ENCODE measurements at regions not wholly inside any gene's neighbourhood (a gene's known extent, or its start where the extent isn't known, plus 50 kb on each side); places are given as distances from the start of the nearest gene placed in this dataset.

DNA sequence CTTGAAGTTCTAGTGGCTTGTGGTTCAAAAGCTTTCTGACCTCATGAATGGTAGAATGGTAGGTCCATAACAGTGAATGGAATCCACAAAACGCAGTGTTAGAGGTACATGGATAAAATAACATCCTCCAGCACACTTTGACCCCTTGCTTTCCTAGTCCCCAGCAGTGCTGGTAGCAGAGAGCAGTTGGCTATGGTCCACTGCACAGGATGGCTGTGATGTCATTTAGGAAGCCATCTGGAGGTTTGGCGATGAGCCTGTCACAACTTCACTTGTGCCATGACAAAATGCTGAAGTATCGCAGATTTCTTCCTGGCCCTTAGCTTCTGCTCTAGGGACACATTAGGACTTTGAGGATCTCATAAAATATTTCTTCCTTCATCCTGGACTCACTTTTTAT, 300.0 kb upstream of the FZD8 start:
- Histone ChIP-seq H3K9me3 (ENCODE audit: control insufficient read depth in 4 of 4, insufficient read depth in 3 of 4, low read length in 3 of 4) (no peaks in the 10 kb centered on the region), H3K4me1 (ENCODE audit: control insufficient read depth in 5 of 5, insufficient read depth in 5 of 5, low read length in 5 of 5) (peaks cover 0 to 11% (median 3%) of the 10 kb centered on the region in 5 donors), H3K36me3 (ENCODE audit: control insufficient read depth in 4 of 4, insufficient read depth in 4 of 4, low read length in 4 of 4) (no peaks in the 10 kb centered on the region), H3K9ac (ENCODE audit: insufficient read depth in 1 of 2, low read length in 2 of 2) (no peak overlapping the region), H3K4me3 (no peak overlapping the region), H3K27ac (ENCODE audit: low read depth in 1 of 2, low read length in 1 of 2) (no peak overlapping the region), H3K27me3 (ENCODE audit: control insufficient read depth in 3 of 3, insufficient read depth in 3 of 3, low read length in 2 of 3) (peaks cover 0 to 7% (median 3%) of the 10 kb centered on the region in 3 donors)
- no peak for ATAC-seq (ENCODE audit: insufficient read depth, low FRiP score)
- TF ChIP-seq, protein P1, sequence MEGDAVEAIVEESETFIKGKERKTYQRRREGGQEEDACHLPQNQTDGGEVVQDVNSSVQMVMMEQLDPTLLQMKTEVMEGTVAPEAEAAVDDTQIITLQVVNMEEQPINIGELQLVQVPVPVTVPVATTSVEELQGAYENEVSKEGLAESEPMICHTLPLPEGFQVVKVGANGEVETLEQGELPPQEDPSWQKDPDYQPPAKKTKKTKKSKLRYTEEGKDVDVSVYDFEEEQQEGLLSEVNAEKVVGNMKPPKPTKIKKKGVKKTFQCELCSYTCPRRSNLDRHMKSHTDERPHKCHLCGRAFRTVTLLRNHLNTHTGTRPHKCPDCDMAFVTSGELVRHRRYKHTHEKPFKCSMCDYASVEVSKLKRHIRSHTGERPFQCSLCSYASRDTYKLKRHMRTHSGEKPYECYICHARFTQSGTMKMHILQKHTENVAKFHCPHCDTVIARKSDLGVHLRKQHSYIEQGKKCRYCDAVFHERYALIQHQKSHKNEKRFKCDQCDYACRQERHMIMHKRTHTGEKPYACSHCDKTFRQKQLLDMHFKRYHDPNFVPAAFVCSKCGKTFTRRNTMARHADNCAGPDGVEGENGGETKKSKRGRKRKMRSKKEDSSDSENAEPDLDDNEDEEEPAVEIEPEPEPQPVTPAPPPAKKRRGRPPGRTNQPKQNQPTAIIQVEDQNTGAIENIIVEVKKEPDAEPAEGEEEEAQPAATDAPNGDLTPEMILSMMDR (IDR thresholded peaks at IDR 0.05; ENCODE audit: control extremely low read depth, extremely low read depth), result no peak
- peak in 2 of 3 donors; percentile 10 to 24 for DNase-seq
- WGBS, 2 donors, result 78 to 85% methylated on average over 3 of the region's 3 CpGs

DNA sequence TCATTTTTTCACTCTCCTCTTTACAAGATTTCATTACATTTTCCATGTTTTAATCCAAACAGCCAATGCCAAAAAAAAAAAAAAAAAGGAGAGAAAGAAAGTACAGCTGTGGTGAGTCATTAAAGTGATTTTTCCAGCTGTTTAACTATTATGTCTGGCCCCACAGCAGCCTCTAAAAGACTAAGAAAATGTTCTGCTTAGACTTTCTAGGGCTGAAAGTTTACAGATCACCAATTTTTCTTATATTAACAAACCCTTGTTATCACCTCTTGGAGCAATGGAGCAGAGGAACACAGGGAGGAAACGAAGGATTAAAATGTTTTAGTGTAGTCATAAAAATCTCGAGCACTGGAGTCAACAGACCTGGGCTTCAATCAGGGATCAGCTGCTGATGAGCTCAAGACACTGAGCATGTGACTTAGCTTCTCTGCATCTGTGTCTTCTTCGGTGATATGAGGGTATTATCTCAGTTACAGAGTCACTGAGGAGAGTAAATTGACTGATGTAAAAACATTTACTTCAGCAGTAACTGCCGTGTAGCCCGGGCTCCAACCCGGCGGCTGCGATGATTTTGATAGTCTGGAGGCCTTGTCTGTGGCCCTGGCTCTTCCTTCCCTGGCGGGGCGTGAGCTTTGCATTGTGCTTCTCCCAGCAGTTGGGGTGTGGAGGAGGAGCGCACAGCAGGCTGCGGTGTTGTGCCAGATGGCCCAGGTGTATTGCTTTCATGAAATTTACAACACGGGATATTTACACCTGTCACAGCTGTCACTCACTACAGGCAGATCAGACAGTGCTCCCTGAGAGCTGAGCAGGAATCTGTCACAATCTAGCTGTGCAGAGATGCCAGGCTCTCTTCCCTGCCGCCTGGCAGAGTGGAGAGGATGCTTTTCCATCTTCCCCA, 298.3 kb upstream of the FZD8 start:
- ATAC-seq (ENCODE audit: insufficient read depth, low FRiP score) (no peak), DNase-seq (peak in 2 of 3 donors; percentile 78 to 84)
- WGBS, 2 donors, result 61 to 62% methylated on average over 14 of the region's 14 CpGs
- Histone ChIP-seq H3K27ac (ENCODE audit: low read depth in 1 of 2, low read length in 1 of 2) (no peak overlapping the region), H3K9ac (ENCODE audit: insufficient read depth in 1 of 2, low read length in 2 of 2) (no peak overlapping the region), H3K27me3 (ENCODE audit: control insufficient read depth in 3 of 3, insufficient read depth in 3 of 3, low read length in 2 of 3) (peaks cover 0 to 13% (median 6%) of the 10 kb centered on the region in 3 donors), H3K4me1 (ENCODE audit: control insufficient read depth in 5 of 5, insufficient read depth in 5 of 5, low read length in 5 of 5) (peaks cover 0 to 11% (median 3%) of the 10 kb centered on the region in 5 donors), H3K4me3 (no peak overlapping the region), H3K36me3 (ENCODE audit: control insufficient read depth in 4 of 4, insufficient read depth in 4 of 4, low read length in 4 of 4) (no peaks in the 10 kb centered on the region), H3K9me3 (ENCODE audit: control insufficient read depth in 4 of 4, insufficient read depth in 3 of 4, low read length in 3 of 4) (no peaks in the 10 kb centered on the region)
- TF ChIP-seq, protein P1 (IDR thresholded peaks at IDR 0.05; ENCODE audit: control extremely low read depth, extremely low read depth), result no peak

DNA sequence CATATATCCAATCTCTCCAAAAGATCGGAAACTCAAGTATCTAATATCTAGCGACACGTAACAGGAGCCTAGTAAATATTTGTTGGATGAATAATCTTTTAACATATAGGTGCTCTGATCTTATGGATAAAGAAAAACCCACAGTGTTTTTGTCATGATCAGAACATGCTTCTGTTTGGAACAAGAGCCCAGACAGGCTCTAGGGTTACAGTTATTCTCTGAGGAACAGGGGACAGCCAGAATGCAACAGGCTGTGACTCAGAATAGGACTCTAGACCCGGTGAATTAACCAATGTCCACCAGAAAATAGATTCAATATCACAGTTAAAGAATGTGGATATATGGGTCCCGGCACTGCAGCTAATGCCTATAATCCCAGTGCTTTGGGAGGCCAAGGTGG, 296.1 kb upstream of the FZD8 start:
- WGBS, 2 donors, result 93 to 95% methylated on average over 5 of the region's 5 CpGs

More for the DNA sequence above, 296.1 kb upstream of the FZD8 start:
- TF ChIP-seq, protein P1 (IDR thresholded peaks at IDR 0.05; ENCODE audit: control extremely low read depth, extremely low read depth), result no peak
- Histone ChIP-seq H3K9ac (ENCODE audit: insufficient read depth in 1 of 2, low read length in 2 of 2) (no peak overlapping the region), H3K4me1 (ENCODE audit: control insufficient read depth in 5 of 5, insufficient read depth in 5 of 5, low read length in 5 of 5) (peaks cover 0 to 11% (median 3%) of the 10 kb centered on the region in 5 donors), H3K36me3 (ENCODE audit: control insufficient read depth in 4 of 4, insufficient read depth in 4 of 4, low read length in 4 of 4) (no peaks in the 10 kb centered on the region), H3K4me3 (no peak overlapping the region), H3K27me3 (ENCODE audit: control insufficient read depth in 3 of 3, insufficient read depth in 3 of 3, low read length in 2 of 3) (peaks cover 0 to 15% (median 6%) of the 10 kb centered on the region in 3 donors), H3K9me3 (ENCODE audit: control insufficient read depth in 4 of 4, insufficient read depth in 3 of 4, low read length in 3 of 4) (peaks cover 0 to 3% (median 0%) of the 10 kb centered on the region in 4 donors), H3K27ac (ENCODE audit: low read depth in 1 of 2, low read length in 1 of 2) (no peak overlapping the region)
- ATAC-seq (ENCODE audit: insufficient read depth, low FRiP score) (no peak), DNase-seq (no peak)
